D341Med (cell line): ENCODE measurements at regions not wholly inside any gene's neighbourhood (a gene's known extent, or its start where the extent isn't known, plus 50 kb on each side); places are given as distances from the start of the nearest gene placed in this dataset.

Source experiments
- DNase-seq: peaks from one replicate; pipeline ENCODE4 v3.0.0; 2012; ENCODE audit warnings: low spot score

DNA sequence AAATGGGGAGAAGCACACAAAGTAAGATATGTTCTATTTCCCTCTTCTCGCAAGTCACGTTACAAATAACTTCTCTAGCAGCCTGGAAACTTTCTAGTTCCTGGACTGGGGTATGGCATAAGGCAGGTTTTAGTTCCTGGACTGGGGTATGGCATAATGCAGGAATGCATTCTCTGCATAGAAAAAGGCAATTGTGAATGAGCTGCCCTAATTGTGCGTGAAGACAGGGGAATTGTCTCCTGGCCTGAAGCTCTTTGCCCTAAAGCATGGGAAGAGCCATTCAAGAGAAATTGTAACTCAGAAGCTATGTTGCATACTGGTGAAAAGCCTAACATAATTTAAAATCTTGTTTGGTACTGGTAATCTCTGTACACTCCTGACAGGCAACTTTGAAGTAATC is 54.3 kb upstream of the CBLB start:
- DNase-seq = no peak

DNA sequence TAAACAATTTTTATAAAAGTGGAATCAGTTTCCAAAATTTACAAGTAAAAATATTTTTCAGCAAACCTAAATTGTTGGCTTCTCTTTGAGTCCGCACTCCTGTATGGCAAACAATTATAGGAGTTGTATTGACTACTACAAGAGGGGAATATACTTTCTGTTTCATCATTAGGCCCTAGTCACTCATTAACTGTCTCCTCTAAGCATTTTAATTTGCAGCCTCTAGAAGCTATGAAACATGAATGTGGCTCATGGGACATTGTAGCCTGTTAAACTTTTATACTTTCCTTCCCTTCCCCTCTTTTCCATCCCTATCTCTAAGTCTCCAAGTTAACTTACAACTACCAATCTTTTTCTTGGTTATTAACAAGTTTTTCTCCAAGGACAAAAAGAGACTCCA is 58.9 kb upstream of the CBLB start:
- DNase-seq = no peak

DNA sequence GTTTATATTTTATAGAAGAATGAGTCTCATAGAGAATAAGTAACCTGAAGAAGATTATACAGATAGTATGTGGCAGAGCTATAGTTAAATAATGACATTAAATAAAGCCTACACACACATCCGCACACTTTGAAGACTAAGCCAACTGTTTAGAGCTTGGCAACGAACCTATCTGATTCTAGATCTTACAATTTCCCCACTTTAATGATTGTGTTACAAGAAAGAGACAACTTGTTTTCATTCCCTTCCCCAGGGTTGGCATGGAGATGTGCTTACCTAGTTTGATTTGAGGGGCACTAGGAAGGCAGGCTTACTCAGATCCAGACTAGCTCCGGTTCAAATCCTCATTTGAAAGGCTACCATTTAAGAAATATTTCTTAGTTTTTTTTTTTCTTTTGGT is 61.9 kb upstream of the CBLB start:
- no peak for DNase-seq

DNA sequence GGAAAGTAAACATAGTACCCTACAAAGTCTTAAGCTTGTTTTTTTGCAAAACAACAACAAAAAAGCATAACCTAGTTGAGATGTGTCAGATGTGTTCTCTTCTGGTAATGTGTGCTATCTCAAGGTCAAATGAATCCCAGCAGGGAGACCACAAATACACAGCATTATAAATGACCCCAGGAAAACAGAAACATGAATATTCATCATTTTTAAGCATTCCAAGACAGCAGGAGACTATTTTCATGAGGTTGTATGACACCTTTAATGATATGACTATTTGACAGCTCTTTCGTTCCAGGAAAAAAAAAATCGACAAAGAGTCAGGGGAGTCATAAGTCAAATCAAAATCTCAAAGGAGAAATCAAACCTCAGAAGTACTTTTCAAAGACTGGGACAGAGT is 62.7 kb upstream of the CBLB start:
- DNase-seq = no peak

DNA sequence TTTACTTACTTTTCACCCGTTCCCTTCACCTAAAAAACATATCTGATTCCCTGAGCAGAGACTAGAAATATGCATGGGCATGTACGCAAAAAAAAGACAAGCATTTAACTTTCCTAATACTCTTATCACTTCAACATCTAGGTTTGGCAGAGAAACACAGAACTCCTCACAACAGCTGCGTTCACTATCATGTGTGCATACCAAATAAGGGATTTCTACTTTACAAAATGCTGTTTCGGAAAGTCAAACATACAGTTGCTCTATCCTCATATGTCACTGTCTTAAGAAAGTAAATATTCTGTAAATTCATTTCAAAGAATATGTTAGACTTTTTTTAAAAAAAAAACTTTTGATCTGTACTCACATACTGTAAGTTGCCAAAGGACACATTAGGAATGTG is 65.1 kb upstream of the CBLB start:
- no peak for DNase-seq

DNA sequence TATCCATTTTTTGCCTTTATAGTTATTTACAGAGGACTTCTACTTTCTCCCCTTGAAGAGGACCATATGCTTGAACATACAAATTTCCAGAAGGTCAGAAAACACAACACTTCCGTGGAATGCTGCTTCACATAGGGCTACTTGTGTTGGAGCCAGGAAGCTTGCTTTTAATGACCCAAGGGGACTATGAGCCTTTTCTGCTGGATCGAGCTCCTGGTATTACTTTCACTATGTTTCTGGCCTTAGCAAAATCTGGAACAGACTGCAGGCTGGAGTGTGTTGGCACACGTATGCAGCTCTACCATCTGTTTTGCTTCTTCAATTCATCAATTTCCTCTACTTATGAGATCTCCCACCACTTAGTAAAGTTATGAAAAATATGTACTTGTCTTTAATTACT is 69.3 kb upstream of the CBLB start:
- peak; percentile 45 for DNase-seq

DNA sequence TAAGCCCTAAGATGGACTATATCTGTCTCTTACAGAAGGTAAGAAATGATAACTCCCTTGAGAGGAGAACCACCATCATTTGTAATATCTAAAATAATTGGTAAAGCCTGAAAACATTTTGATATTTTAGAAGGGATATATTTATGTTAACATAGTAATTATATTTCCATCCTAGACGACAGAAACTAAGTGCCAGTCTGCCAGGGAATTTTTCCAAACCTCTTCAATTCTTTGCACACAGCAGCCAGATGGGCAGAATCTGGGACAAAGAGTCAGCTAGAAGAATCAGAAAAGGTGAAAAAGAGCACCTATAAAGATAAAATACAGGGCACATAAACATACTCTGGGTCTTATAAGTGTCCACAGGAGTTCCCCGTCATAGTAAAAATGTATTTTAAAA is 70.0 kb upstream of the CBLB start:
- DNase-seq = no peak

DNA sequence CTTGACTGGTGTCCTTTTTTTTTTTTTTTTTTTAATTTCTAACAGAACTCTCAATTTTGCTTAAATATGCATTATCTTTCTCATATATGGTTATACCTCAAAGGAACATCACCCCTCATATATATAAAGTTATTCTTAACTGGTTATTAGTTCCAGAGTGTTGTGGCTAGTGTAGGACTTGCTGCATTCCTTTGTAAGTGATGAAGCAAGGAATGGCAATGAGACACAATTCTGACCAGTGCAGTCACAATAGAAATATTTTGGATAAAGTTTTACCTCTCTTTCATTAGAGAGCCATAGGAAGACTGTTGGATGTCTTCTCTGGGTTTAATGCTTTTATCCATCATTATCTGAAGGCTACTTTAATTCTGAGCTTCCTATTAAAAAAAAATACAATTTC is 75.5 kb upstream of the CBLB start:
- DNase-seq = no peak

DNA sequence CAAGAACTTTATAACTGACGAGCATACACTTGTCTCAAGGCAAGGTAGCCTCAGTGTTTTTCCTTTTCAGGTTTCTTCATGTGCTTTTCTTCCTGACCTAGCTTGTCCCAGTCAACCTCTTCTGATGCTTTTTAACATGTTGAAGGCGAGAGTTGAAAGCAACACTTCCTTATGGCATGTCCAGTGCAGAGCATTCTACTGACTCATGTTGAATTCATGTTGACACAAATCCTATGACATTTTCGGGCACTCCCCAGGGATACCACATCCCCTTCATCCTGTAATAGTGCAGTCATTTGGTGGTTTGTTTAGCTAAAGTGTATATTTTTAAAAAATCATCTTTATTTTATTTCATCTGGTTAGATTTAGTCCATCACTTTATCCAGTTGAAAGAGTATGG is 75.9 kb upstream of the CBLB start:
- DNase-seq = no peak

DNA sequence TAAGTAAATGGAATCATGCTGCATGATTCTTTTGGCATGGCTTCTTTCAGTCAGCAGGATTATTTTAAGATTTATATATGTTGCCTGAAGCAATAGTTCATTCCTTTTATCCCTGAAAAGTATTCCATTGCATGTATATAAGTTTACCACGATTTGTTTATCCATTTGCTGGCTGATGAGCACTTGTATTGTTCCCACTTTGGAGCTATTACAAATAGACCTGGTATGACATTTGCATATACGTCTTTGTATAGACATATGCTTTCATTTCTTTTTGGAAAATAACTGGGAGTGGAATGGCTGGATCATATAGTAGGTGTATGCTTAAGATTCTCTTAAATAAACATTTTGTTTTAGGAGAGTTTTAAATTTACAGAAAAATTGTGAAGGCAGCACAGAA is 79.3 kb upstream of the CBLB start:
- no peak for DNase-seq

DNA sequence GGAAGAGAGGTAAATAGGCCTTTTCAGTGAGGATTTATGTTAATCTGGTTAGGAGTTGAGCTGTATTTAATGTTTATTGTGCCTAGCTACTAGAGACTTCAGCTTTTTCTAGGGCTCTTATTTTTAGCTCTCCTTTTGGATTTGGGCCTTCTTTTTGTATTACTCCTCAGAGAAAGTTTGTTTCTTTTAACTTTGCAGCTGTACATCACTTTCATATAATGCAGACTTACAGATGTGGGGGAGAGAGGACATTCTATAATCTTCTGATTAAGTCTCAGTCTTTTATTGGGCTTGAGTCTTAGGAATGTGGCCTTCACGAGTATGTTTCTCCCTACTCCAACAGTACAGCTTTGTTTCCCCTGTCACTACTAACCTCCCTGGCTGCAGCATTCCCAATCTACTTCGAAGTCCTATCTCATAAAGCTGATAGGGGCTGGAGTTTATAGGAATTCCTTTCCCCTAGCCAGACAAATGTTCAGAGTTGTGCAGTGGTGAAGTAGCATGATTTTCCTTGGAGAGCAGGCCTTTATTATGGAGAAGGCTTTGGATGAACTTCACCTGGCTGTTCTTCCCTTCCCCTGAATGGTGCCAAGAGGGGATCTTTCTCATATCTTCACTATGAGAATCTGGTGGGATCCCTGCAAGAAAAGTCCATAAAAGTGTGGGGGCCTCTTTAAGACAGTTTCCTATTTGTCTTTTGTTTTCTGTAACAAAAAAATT is 82.2 kb upstream of the CBLB start:
- DNase-seq = no peak

DNA sequence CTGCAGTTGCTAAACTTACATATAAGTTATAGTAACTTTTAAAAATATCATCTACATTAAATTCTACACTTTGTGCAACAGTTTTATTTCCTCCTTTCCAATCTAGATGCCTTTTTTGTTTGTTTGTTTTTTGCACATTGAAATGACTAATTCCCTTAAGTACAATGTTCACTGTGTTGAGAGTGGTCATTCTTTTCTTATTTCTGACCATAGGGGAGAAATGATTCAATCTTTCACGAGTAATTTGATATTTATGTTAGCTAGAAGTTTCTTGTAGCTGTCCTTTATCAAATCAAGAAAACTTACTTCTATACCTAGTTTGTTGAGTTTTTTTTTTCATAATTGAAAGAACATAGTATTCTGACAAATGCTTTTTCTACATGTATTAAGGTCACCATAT is 85.0 kb upstream of the CBLB start:
- DNase-seq = no peak

DNA sequence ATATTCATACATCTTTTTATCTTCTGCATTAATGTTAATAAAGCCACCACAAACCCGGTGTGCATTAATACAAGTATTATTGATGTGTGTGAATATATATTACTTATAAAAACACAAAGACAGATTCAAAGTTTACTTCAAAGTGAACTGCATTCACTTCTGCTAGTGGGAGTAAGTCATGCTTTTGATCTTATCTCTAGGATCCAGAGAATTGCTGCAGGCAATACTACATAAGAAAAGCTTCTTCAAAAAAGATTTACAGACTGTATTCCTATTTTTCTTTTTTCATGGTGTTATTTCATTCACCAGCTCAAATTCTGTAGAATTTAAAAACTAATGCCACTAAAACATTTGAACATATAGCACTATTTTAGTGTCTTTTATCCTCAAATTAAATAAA is 87.5 kb upstream of the CBLB start:
- no peak for DNase-seq

DNA sequence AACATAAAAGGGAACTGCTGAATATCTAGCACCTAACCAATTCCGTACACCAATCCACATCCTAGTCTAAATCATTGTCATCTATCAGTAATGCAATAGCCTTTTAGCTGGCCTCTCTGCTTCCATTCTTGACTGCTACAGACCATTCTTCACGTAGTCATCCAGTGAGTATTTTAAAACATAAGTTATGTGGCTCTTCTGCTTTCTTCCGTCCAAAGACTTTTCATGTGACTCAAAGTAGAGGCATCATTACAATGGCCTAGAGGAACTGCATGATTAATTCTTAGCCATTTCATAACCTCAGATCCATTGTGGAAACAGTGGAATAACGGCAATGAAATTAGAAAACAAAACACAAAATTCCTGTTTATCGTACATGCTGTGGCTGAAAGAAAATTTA is 88.9 kb upstream of the CBLB start:
- DNase-seq = no peak

DNA sequence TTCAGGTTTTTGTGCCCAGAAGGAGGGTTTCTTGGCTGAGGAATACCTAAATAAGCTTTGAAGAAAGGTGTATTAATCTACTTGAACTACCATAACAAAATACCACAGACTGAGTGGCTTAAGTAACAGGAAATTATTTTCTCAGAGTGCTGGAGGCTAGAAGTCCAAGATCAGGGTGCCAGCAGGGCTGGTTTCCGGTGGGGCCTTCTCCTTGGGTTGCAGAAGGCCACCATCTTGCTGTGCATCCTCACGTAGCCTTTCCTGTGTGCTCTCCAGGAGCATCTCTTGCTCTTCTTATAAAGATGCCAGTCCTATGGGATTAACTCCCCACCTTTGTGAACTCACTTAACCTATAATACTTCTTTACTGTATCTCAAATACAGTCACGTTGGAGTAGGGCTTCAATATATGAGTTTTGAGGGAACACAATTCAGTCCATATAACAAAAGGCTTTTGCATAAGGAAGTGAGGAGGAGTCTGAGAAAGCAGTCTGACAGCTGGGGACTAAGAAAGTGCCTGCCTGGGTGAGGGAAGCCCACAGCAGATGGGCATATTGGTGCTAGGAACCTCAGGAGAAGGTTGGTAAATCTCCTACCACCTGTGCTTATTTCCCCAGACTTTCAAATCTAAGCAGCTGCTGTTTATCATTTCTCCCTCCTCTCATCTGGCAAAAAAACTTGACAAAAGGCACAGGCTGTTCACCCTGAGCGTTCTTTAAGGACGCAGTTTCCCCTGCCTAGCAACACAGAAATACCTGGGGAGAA is 89.6 kb upstream of the CBLB start:
- peak; percentile 82 for DNase-seq

DNA sequence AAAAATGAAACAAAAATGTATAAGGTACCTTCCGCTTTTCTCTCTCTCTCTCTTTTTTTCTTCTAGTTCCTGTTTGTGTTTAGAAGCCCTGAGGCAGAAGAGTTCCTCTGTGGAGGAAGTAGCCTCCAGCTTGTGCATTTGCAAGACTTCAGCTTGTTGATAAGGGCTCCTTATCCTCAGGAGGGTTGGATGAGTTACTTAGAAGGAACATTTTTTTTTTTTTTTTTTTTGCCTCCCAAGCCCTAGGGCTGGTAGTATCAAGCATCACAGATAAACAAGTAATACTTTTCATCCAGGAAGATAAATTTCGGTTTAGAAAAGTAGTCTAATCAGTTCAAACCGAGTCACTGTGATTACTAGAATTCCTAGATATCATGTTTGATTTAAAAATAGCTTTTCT is 91.0 kb upstream of the CBLB start:
- DNase-seq = no peak

DNA sequence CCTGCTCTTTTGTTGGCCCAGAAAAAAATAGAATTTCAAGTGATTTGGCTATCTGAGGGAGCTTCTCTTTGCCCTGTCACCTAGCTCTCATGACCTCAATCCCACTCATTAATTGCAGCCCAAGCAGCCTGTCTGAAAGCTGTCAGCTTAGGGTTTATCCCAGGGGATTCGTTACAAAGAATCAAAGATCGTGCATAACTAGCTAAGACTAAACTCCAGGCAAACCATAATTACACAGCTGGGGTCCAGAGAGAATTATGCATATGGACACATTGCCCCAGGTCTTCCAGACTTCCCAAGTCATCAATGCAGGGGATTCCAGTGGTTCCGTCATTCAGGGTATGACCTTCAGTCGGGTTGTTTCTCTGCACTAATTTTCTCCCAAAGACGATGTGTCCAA is 91.6 kb upstream of the CBLB start:
- DNase-seq = peak; percentile 61

DNA sequence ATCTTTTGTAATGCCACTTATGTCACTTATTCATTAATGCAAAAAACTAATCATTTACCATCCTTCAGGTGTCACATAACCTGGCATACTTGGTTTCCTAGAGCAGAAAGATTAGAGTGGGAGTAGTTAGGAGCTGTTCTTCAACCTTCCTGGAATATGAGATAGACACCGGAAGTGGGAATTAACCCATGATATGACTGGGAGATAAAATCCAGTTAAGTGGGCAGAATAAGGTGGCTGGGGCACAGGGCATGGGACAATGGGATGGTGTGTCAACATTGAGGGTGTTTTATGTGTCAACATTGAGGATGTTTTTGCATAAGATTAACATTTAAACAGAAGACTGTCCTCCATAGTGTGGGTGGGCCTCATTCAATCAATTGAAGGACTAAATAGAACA is 94.3 kb upstream of the CBLB start:
- DNase-seq = no peak

DNA sequence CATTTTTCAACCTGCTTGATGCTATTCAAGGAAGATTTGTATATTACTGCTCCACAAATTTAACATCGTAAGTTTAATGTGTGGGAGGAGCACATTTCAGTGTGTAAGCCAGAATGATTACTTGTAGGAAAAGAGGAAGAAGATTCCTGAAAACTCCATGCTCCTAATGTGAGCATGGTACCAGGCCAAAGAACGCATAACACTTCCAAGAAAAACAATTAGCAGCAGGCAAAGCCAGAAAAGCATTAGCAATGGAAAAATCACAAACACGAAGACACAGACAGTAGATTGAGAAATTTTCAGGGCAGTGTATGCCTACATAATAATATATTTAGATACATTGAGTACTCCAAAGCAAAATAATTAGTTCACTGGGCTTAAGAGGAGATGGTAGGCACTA is 96.6 kb upstream of the CBLB start:
- DNase-seq = no peak

DNA sequence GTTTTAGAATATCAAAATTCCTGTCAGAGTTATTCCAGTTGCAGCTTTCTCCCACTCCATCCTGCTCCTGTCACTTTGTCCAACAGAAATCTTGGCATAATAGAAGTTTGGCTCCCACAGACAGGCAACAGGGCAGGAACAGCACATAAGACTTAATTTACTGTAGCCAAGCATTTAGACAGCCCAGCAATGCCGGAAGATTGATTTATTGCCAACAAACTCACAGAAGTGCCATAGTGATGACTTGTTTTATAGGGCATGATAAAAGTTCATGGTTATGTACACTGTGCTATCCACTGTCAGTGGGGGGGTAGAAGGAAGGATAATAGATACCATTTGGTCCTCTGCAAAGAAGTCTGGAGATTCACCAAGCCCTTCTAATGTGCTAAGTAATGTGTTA is 98.3 kb upstream of the CBLB start:
- peak; percentile 30 for DNase-seq

DNA sequence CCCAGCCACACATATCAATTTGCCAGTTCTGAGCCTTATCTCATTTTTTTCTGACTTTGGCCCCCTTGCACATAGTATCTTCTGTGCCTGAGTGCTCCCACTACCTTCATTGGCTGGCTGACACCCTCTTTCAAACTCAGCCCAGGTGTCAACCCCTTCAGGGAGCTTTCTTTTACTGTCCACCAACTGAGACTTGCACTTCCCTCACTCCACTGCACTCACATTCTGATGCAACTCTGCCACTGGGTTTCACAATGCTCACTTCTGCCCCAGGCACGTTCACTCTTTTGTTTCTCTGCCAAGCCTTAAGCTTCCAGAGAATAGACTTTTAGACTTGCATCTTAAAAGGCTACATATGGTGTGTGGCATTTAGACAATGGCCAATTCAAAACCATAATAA is 101.5 kb upstream of the CBLB start:
- no peak for DNase-seq

DNA sequence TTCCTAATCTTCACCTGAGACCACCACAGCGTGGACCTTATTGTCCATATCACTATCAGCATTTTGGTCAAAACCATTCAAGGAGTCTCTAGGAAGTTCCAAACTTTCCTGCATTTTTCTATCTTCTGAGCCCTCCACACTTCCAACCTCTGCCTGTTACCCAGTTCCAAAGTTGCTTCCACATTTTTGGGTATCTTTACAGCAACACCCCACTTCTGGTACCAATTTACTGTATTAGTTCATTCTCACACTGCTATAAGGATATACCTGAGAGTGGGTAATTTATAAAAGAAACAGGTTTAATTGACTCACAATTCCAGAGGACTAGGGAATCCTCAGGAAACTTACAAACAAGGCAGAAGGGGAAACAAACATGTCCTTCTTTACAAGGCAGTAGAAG is 103.3 kb upstream of the CBLB start:
- DNase-seq = no peak

DNA sequence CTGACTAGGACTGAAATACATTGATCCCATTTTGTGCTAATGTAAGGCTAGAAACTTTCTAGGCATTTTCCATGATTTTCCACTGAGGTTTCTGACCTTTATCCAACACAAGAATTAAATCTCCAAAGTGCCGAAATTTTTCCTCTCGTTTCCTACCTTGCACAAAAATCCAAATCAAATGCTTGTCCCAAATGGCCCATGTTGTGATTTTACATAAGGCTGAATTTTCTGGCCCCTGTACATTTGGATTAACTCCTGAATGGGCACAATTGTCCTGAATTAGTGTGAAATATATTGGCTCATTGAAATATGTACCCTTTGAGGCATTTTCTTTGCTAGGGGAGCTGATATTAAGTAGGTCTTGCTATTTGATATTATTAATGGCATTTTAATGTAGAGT is 105.6 kb upstream of the CBLB start:
- no peak for DNase-seq

DNA sequence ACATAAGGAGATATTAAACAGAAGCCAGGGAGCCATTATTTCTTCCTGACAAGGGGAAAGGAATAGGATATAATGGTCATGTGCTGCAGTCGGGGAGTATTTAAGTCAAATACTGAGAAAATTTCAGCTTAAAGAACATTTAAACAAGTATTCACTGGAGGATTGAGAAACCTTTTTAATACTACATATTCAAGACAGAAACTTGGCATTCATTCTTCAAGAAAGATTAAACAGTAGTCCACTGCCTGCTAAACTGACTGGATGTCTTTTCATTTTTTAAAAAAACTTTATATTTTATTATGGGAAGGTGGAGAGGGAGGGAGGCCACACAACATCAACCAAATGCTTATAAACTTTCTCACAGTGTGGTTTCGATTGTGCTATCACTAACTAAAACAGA is 107.4 kb upstream of the CBLB start:
- DNase-seq = no peak
